ENCODE measurements at regions not wholly inside any gene's neighbourhood (a gene's known extent, or its start where the extent isn't known, plus 50 kb on each side); places are given as distances from the start of the nearest gene placed in this dataset.

GRCh38 chr20:10846766-10847165 lies 173.0 kb upstream of the JAG1 start:
- TF ChIP-seq CTCF (IDR thresholded peaks at IDR 0.05), result no peak
- TF ChIP-seq POLR2AphosphoS5 (IDR thresholded peaks at IDR 0.05), result no peak
- TF ChIP-seq POLR2A (IDR thresholded peaks at IDR 0.05), result no peak

Data from sigmoid colon (tissue), 4 donors.